ENCODE measurements at regions not wholly inside any gene's neighbourhood (a gene's known extent, or its start where the extent isn't known, plus 50 kb on each side); places are given as distances from the start of the nearest gene placed in this dataset.

GRCh38 chr13:70994191-70994590 lies 872.8 kb downstream of the DACH1 start:
- TF ChIP-seq EZH2 (IDR thresholded peaks at IDR 0.05; ENCODE audit: low read length) = no peak
- TF ChIP-seq, protein P1, sequence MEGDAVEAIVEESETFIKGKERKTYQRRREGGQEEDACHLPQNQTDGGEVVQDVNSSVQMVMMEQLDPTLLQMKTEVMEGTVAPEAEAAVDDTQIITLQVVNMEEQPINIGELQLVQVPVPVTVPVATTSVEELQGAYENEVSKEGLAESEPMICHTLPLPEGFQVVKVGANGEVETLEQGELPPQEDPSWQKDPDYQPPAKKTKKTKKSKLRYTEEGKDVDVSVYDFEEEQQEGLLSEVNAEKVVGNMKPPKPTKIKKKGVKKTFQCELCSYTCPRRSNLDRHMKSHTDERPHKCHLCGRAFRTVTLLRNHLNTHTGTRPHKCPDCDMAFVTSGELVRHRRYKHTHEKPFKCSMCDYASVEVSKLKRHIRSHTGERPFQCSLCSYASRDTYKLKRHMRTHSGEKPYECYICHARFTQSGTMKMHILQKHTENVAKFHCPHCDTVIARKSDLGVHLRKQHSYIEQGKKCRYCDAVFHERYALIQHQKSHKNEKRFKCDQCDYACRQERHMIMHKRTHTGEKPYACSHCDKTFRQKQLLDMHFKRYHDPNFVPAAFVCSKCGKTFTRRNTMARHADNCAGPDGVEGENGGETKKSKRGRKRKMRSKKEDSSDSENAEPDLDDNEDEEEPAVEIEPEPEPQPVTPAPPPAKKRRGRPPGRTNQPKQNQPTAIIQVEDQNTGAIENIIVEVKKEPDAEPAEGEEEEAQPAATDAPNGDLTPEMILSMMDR (optimal IDR thresholded peaks at IDR 0.05 in 1 of 3, IDR thresholded peaks at IDR 0.05 in 1 of 3, conservative IDR thresholded peaks at IDR 0.05 in 1 of 3; ENCODE audit: extremely low read depth in 1 of 3, insufficient read depth in 2 of 3, low read length in 3 of 3) = no peak
- DNase-seq (ENCODE audit: low read depth, low spot score) (no peak), FAIRE-seq (no peak)
- Histone ChIP-seq H3K36me3 (ENCODE audit: control insufficient read depth in 2 of 2, extremely low read depth in 1 of 2, insufficient read depth in 2 of 2, low read length in 2 of 2) (no peaks in the 10 kb centered on the region), H3K27me3 (ENCODE audit: control insufficient read depth, extremely low read depth, insufficient read depth, low read length) (no peaks in the 10 kb centered on the region), H3K4me1 (ENCODE audit: control insufficient read depth, extremely low read depth, insufficient read depth, low read length) (no peaks in the 10 kb centered on the region), H3K27ac (ENCODE audit: control insufficient read depth, insufficient read depth, low read length) (no peak overlapping the region), H3K4me2 (ENCODE audit: control insufficient read depth, extremely low read depth, insufficient read depth, low read depth, low read length) (no peak overlapping the region), H3K9me1 (ENCODE audit: control insufficient read depth, extremely low read depth, insufficient read depth, low read length) (no peaks in the 10 kb centered on the region), H3K4me3 (ENCODE audit: control insufficient read depth in 2 of 3, extremely low read depth in 1 of 3, insufficient read depth in 2 of 3, low read depth in 1 of 3, low read length in 3 of 3) (no peak overlapping the region), H4K20me1 (ENCODE audit: control insufficient read depth, extremely low read depth, insufficient read depth, low read length) (no peaks in the 10 kb centered on the region), H3K9ac (ENCODE audit: control insufficient read depth, extremely low read depth, insufficient read depth, low read length) (no peak overlapping the region), H3K79me2 (ENCODE audit: control insufficient read depth, insufficient read depth, low read length) (no peaks in the 10 kb centered on the region), H2AFZ (ENCODE audit: control insufficient read depth, low read length) (no peak overlapping the region), H3K9me3 (ENCODE audit: control insufficient read depth, low read depth, low read length) (no peaks in the 10 kb centered on the region)
- dilution Hi-C loops (cut with MboI; ENCODE audit: extremely low pct_ligation_motif_present, low sequenced_read_pairs) = no loop called here

- H3K4me1 ChIP-seq (ENCODE audit: control insufficient read depth, extremely low read depth, insufficient read depth, low read length) = no peaks in the 10 kb centered on the region
- H2AFZ ChIP-seq (ENCODE audit: control insufficient read depth, low read length) = no peak overlapping the region
- TF ChIP-seq, protein P1 (optimal IDR thresholded peaks at IDR 0.05 in 1 of 3, IDR thresholded peaks at IDR 0.05 in 1 of 3, conservative IDR thresholded peaks at IDR 0.05 in 1 of 3; ENCODE audit: extremely low read depth in 1 of 3, insufficient read depth in 2 of 3, low read length in 3 of 3) = no peak
- no peak for TF ChIP-seq EZH2 (IDR thresholded peaks at IDR 0.05; ENCODE audit: low read length)
- FAIRE-seq (no peak), DNase-seq (ENCODE audit: low read depth, low spot score) (no peak)
- dilution Hi-C loops (cut with MboI; ENCODE audit: extremely low pct_ligation_motif_present, low sequenced_read_pairs) = no loop called here
- H3K27me3 ChIP-seq (ENCODE audit: control insufficient read depth, extremely low read depth, insufficient read depth, low read length) = no peaks in the 10 kb centered on the region
- H3K4me3 ChIP-seq (ENCODE audit: control insufficient read depth in 2 of 3, extremely low read depth in 1 of 3, insufficient read depth in 2 of 3, low read depth in 1 of 3, low read length in 3 of 3) = no peak overlapping the region
- peaks cover 2% of the 10 kb centered on the region for H3K9me3 ChIP-seq (ENCODE audit: control insufficient read depth, low read depth, low read length)
- H3K27ac ChIP-seq (ENCODE audit: control insufficient read depth, insufficient read depth, low read length) = no peak overlapping the region
- H3K79me2 ChIP-seq (ENCODE audit: control insufficient read depth, insufficient read depth, low read length) = no peaks in the 10 kb centered on the region
- no peaks in the 10 kb centered on the region for H3K36me3 ChIP-seq (ENCODE audit: control insufficient read depth in 2 of 2, extremely low read depth in 1 of 2, insufficient read depth in 2 of 2, low read length in 2 of 2)
- H3K9ac ChIP-seq (ENCODE audit: control insufficient read depth, extremely low read depth, insufficient read depth, low read length) = no peak overlapping the region
- H3K9me1 ChIP-seq (ENCODE audit: control insufficient read depth, extremely low read depth, insufficient read depth, low read length) = no peaks in the 10 kb centered on the region
- no peak overlapping the region for H3K4me2 ChIP-seq (ENCODE audit: control insufficient read depth, extremely low read depth, insufficient read depth, low read depth, low read length)
- H4K20me1 ChIP-seq (ENCODE audit: control insufficient read depth, extremely low read depth, insufficient read depth, low read length) = no peaks in the 10 kb centered on the region
Measured at GRCh38 chr13:70987043-70987442, 878.8 kb upstream of the KLHL1 start.
